ENCODE measurements at regions not wholly inside any gene's neighbourhood (a gene's known extent, or its start where the extent isn't known, plus 50 kb on each side); places are given as distances from the start of the nearest gene placed in this dataset.

- TF ChIP-seq SRF (IDR thresholded peaks at IDR 0.05; ENCODE audit: low read depth) (no peak), CEBPB (IDR thresholded peaks at IDR 0.05; ENCODE audit: low read depth) (no peak), EZH2phosphoT487 (IDR thresholded peaks at IDR 0.05; ENCODE audit: borderline replicate concordance) (no peak), ZNF274 (IDR thresholded peaks at IDR 0.05; ENCODE audit: low read depth, low read length) (no peak)
These were observed 590.0 kb upstream of the SEMA3D start (continued) for GRCh38 chr7:85776691-85777345.

- Histone ChIP-seq H3K4me3 (replicated peaks in 1 of 2; ENCODE audit: low read depth in 1 of 2, low read length in 2 of 2) (no peak overlapping the region), H3K4me1 (ENCODE audit: control insufficient read depth in 1 of 2, insufficient read depth in 2 of 2, low read length in 2 of 2) (no peaks in the 10 kb centered on the region), H3K9me3 (ENCODE audit: control insufficient read depth in 1 of 2, insufficient read depth in 1 of 2, low read depth in 1 of 2, low read length in 2 of 2) (no peaks in the 10 kb centered on the region), H4K20me1 (ENCODE audit: insufficient read depth) (no peaks in the 10 kb centered on the region), H3K9me2 (ENCODE audit: insufficient read depth) (no peaks in the 10 kb centered on the region), H3K36me3 (ENCODE audit: control insufficient read depth in 1 of 2, insufficient read depth in 2 of 2, low read length in 2 of 2) (no peaks in the 10 kb centered on the region), H3K9ac (ENCODE audit: low read length) (no peak overlapping the region), H3K4me2 (ENCODE audit: low read length) (no peak overlapping the region), H3K27ac (ENCODE audit: low read depth, low read length) (no peak overlapping the region), H2AFZ (ENCODE audit: low read depth, low read length, poor library complexity, severe bottlenecking) (no peak overlapping the region), H3K79me2 (ENCODE audit: insufficient read depth, low read length) (no peaks in the 10 kb centered on the region), H3K27me3 (ENCODE audit: insufficient read depth, low read length) (no peaks in the 10 kb centered on the region)
- ChIA-PET RAD21 (ENCODE audit: low non-redundant PET in 1 of 2, low total read pairs in 2 of 2, uncharacterized antibody in 2 of 2, unreplicated experiment in 2 of 2) (no interaction called here), POLR2A (no interaction called here), CTCF (no interaction called here)
- ATAC-seq (no peak), DNase-seq (ENCODE audit: low read depth, low spot score) (no peak)
- TF ChIP-seq EZH2phosphoT487 (IDR thresholded peaks at IDR 0.05; ENCODE audit: borderline replicate concordance) (no peak), JUND (IDR thresholded peaks at IDR 0.05) (no peak), SRF (IDR thresholded peaks at IDR 0.05; ENCODE audit: low read depth) (no peak), ZNF274 (IDR thresholded peaks at IDR 0.05; ENCODE audit: low read depth, low read length) (no peak), FOSL1 (IDR thresholded peaks at IDR 0.05; ENCODE audit: low read depth) (no peak), POLR2AphosphoS5 (IDR thresholded peaks at IDR 0.05; ENCODE audit: low read depth, low read length) (no peak), ELF1 (IDR thresholded peaks at IDR 0.05; ENCODE audit: borderline replicate concordance, low read depth) (no peak), EZH2 (IDR thresholded peaks at IDR 0.05) (no peak), ATF3 (IDR thresholded peaks at IDR 0.05) (no peak), ZBTB33 (IDR thresholded peaks at IDR 0.05; ENCODE audit: extremely low read depth, insufficient replicate concordance, low read length) (no peak), TCF7L2 (IDR thresholded peaks at IDR 0.05; ENCODE audit: borderline replicate concordance, extremely low read depth, insufficient read depth, insufficient read length) (no peak), SIN3A (IDR thresholded peaks at IDR 0.05; ENCODE audit: low read depth) (no peak), RAD21 (IDR thresholded peaks at IDR 0.05; ENCODE audit: low read depth) (no peak), CEBPB (IDR thresholded peaks at IDR 0.05; ENCODE audit: low read depth) (no peak)
- intact Hi-C loops (cut with micrococcal nuclease), result no loop called here
- no TSS peak for BruUV-seq (replicated peaks)
These were observed 588.6 kb upstream of the SEMA3D start for GRCh38 chr7:85775431-85775830.
